NCI-H187 treated with DMSO at 0.1 percent for 48 hours (cell line): ENCODE measurements at regions not wholly inside any gene's neighbourhood (a gene's known extent, or its start where the extent isn't known, plus 50 kb on each side); places are given as distances from the start of the nearest gene placed in this dataset.
"Not testable (repeated sequence)": the region's sequence is repeated elsewhere in the genome, so short reads cannot be mapped to it uniquely, and the experiment has no call there.

Source experiments
- DNase-seq: peaks from one replicate; lab custom pipeline; 2025; lab: John Stamatoyannopoulos, UW

GRCh38 chr4:128758314-128758922 lies 51.1 kb upstream of the JADE1 start:
- DNase-seq: no peak

- DNase-seq: no peak
These were observed 51.8 kb upstream of the JADE1 start for GRCh38 chr4:128757712-128758111.

- DNase-seq: no peak
These were observed 58.1 kb upstream of the JADE1 start for GRCh38 chr4:128751354-128751753.

GRCh38 chr4:128741748-128742147 lies 67.8 kb upstream of the JADE1 start:
- not testable (repeated sequence) for DNase-seq

- no peak for DNase-seq
These were observed 72.4 kb upstream of the JADE1 start for GRCh38 chr4:128737098-128737513.

DNA sequence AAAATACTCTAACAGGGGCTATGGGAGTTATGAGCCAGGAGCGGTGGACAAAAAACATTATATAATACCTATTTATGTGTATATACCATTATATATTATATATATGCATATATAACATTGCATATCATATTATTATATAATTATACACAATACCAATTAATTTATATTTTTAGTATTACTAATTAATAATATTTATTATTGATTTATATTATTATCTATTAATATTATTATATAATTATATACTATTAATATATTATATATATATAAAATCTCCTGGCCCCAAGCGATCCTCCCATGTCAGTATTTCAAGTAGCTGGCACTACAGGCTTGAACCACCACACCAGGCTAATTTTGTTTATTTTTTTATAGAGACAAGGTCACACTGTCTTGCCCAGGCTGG lies 73.8 kb upstream of the JADE1 start:
- DNase-seq: no peak

- DNase-seq: no peak
These were observed 81.3 kb upstream of the JADE1 start for GRCh38 chr4:128728190-128728589.

DNA sequence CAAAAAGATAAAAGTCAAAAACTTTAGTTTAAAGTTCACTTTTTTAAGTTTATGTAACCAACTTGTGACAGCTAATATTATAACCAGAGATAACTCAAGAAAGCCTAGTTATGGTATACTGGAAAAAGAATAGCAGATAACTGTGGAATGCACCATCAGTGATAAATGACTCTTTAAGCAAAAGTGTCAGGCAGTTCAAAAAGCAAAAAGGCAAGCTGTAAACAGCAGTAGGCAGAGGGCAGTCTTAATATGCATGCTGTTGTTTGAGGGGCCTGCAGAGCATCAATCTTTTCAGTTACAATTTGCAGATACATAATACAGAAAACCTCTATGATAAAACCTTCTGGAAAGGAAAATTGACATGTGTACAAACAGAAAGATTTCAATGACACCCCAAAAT lies 81.8 kb upstream of the JADE1 start:
- DNase-seq: no peak

- DNase-seq: no peak
These were observed 84.0 kb upstream of the JADE1 start for GRCh38 chr4:128725405-128726055.

DNA sequence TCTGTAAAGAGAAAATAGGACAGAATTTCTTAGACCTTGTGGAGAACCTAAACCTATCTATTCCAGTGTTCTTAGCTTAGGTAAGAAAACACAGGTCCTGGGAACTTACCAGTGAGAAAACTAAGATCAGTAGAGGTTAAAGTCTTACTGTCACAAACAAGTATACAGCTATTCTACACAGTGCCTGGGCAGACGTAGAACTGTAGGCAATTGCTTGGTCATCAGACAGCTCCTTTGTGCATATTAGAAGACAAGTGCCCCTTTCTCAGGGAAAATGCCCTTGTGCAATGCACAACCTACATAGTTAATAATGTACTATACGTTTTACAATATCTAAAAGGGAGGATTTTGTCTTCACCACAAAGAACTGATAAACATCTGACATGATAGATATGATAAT lies 86.6 kb upstream of the JADE1 start:
- DNase-seq: no peak

- DNase-seq: no peak
These were observed 87.6 kb upstream of the JADE1 start for GRCh38 chr4:128721896-128722295.

- DNase-seq: no peak
These were observed 89.2 kb upstream of the JADE1 start for GRCh38 chr4:128720270-128720669.

GRCh38 chr4:128718768-128719167 lies 90.7 kb upstream of the JADE1 start:
- no peak for DNase-seq

DNA sequence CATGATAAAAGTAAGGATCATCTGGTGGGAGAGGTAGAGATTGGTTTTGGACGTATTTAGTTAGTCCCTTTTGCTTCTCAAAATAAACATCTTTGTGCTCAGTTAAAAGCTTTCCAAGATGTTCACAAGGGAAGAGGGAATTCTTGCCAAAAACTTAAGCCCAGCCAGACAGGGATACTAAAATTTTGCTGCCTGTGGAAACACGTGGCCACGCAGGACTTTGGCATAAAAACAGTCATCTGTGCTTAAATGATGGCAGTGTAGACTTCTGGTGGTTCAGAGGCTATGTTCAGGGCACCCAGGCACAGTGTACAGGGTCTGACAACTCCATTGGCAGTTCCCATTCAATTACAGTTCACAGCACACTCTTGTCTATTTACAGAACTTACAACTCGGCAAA lies 93.2 kb upstream of the JADE1 start:
- DNase-seq: no peak

DNA sequence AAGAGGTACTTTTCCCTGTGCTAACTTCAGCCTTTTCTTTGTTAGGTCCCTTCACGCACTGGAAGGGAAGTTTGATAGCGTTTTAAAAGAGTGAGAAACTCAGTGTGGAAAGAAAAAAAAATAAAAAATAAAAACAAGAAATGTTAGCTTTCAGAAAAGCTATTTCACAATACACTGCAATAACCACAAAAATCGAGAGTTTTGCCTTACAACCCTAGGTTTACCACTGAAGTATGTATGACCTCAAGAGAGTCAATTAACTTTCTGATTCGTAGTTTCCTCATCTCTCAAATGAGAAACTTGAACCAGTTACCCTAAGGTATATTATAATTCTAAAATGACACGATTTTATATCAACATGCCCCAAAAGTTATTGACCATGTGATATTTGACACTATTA lies 93.9 kb upstream of the JADE1 start:
- DNase-seq: no peak

DNA sequence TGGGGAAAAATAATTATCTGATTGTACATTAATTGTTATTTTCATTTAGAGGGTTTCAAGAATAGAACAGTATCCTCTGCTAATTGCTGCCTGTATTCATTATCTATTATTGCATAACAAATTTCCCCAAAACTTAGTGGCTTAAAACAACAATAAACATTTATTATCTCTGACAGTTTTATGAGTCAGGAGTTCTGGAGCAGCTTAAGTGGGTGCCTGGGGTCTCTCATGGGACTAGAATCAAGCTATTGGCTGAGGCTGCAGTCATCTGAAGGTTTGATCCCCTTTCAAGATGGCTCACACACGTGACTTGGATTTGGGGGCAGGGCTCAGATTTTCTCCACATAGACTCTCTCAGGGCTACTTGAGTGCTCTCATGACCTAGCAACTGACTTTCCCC lies 98.1 kb upstream of the JADE1 start:
- no peak for DNase-seq

DNA sequence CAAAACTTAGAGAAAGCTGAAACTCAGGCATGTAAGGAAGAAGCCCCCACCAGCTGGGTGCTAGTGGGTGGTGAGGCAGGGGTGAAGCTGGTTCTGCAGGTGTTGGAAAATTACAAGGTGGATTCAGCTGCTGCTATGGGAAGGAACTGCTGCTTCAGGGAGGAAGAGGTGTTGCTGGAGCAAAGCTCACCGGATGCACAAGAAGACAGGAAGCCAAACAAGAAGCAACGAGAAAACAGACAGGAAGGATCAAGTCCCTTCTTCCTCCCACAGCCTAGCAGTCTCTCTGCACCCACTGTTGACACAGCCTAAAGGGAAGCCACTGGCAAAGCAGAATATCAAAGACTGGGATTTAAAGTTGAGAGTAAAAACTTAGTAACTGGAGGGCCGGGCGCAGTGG lies 100.2 kb upstream of the JADE1 start:
- DNase-seq: no peak

DNA sequence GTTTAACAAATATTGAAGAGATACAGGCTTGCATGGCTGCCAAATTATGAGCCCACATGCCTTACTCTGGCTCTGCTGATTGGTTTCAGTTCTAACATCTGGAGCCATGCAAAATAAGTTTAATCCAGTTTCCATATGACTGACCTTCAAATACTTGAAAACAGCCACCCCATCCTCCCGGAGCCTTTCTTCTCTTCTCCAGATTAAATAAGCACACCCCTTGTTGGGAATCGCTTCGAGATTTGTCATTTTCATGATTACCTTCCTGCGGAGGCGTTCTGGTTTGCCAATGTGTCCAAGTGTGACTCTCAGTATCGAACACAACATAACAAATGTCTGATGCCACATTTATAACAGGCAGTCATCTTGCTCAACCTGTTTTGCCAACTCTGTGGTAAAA lies 101.6 kb upstream of the JADE1 start:
- no peak for DNase-seq

GRCh38 chr4:128703948-128704347 lies 105.6 kb upstream of the JADE1 start:
- DNase-seq: no peak

DNA sequence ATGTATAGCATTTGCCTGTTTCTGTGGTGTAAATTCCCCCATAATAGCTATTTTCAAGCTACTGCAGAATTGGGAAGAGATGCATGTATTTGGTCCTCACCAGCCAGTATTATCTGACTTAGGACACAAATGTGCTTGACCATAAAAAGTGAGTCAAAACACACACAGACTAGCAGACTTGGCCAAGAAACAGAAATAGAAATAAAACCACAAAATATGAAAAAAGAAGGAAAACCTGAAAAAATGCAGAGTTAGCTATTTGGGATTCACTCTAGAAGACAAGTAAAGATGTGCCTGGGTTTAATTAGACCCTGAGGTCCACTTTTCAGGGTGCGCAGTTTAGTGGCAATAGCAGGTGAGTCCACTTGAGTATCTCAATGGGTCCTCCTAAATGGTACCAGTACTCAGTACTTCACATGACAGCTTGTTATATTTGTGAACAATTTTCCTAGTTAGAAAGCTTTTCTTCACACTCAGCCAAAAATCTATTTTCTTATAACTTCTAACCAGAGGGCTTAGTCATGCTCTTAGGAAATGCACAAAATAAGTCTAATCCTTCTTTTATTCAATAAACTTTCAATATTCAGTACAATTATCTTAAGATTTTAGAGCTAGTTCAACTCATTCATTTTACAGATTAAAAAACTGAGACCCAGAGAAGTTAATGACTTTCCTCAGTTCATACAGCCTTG lies 108.7 kb upstream of the JADE1 start:
- no peak for DNase-seq

DNA sequence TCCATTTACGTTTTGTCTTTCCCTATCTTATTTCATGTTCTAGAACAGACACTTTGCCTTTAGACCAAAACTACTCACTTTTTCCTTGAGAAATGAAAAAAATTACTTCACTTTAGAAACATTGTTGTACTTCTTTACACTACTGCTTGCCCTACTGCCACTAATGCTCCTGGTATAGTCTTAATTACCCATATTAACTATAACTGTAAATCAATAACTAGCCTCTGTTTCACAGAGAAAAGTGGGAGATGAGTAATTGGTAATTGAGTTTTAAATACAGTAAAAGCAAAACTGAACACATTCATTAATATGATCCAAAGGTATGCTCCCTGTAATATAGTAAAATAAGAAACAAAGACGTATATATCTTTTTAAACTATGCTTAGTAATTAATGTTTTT lies 111.1 kb upstream of the JADE1 start:
- no peak for DNase-seq

- DNase-seq: no peak
These were observed 112.2 kb upstream of the JADE1 start for GRCh38 chr4:128697323-128697722.

- DNase-seq: no peak
These were observed 119.5 kb upstream of the JADE1 start for GRCh38 chr4:128690011-128690410.
